GM19324 (cell line): ENCODE measurements at regions not wholly inside any gene's neighbourhood (a gene's known extent, or its start where the extent isn't known, plus 50 kb on each side); places are given as distances from the start of the nearest gene placed in this dataset.
"Not testable (repeated sequence)": the region's sequence is repeated elsewhere in the genome, so short reads cannot be mapped to it uniquely, and the experiment has no call there.

Experiments
- ATAC-seq: cut with Tn5 transposase; IDR thresholded peaks from one replicate; pipeline ENCODE4 v1.9.1; 2021; ENCODE audit warnings: mild to moderate bottlenecking, moderate library complexity; ENCODE audit not compliant: unreplicated experiment, low FRiP score

DNA sequence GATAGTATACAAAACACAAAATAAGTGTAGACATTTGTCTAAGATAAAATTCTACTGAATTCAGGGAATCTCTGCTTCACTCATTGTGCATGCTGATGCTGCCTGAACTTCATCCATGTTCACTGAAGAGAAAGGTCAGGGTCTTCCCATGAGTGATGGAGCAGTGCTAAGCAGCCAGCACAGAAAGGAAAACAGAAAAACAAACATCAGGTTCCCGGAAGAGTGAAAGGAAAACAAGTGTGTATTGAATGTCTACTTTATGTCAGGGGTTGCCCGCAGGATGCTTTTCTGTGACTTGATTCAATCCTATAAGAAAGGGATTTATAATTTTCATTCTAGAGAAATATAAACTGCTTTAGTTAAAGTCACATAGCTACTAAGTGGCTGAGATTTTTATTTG, 522.4 kb downstream of the RAB28 start:
- ATAC-seq, result no peak

DNA sequence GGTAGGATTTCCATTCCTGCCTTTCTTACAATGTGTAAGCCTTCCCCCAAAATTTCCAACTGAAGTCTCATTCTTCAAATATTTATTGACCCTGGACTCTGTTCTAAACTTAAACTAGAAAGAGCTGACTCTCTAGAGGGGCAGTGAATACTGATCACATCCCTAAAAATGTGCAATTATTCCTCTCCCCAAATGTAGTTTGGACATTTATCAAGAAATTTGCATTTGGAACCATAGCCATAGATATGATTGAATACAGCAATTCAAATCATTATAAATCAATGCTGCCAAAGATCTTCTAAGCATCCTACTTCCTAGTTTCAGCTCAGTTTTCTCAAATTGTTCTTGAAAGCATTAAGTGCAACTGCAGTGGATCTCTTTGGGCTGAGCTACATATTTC, 525.7 kb downstream of the RAB28 start:
- ATAC-seq, result no peak

DNA sequence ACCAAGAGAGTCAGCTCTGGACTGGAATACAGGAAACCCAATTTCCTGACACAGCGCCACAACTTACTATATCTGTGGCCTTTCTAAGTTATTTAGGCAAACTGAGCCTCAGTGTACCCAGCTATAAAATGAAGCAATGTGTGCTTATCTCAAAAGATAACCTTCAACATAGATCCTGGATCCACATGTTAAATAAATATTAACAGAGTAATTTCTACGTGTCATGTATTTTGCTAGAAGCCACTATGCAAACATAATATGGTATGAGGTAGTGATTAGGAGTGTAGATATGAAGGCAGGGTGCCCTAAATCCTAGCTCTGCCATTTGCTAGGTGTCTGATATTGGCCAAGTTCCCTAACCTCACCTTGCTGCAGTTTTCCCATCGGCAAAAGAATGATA, 527.0 kb downstream of the RAB28 start:
- ATAC-seq, result no peak

DNA sequence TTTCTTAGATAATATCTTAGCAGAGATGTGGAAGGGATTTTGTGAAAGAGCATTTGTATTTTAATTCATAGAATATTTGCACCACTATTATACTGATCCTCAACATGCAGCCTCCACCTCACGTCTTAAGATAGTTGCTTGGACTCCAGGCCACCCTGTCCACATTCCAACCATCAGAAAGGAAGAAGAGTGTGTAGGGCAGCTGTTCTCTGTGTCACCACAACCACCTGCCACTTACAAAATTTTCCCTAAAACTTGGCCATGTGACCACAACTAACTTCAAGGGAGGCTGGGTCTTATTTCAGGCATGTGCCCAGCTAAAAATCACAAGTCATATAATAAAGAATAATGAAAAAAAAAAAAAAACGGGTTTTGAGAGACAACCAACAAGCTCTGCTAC, 528.1 kb downstream of the RAB28 start:
- ATAC-seq, result no peak

DNA sequence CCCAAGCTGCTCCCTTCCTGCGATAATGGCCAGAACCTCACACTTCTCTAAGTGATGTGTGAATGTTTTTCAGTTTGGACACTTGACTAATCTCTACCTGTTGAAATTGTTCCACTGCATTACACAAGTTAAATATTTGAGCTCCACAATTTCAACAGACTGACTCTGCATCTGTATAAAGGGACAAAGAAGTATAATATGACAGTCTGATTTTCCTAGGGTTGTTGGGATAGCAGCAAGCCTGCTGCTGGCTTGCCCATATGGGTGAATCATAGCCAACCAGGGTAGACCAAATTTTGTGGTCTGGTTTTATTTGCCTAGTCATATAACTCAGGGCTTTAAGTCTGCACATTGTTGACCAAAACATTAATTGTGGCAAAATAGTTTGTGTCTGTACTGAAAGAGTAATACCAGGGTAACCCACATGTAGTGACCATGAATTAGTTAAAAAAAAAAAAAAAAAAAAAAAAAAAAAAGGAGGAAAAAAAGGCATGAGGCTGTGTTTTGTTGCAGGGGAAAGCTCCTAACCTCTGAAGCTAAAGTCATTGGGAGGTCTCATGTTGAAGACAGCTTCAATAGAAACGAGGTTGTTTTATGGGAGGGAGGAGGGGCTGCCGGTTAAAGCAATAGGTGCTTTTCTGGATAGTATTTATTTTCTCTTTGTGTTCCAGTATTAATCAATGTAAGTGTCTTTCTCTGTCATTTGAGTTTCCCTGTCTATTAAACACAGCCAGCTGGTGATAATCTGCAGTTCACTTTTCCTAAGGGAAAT, 534.2 kb downstream of the RAB28 start:
- ATAC-seq, result no peak

DNA sequence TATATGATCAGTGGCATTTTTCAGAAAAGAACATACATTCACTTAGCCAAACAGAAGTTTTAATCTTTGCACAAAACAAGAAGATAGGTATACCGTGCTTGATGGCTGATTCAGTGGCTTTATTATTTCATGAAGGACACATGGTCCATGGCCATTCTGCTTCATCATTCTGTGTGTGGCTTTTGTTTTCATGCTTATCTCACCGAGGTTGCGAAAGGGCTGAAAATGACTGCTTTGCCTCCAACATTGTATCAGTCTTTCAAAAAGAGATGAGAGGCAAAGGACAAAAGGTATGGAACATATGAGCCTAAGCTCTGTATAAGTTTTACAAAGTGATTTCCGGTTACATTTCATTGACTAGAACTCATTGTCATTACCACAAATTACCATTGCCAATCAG, 541.1 kb downstream of the RAB28 start:
- no peak for ATAC-seq

DNA sequence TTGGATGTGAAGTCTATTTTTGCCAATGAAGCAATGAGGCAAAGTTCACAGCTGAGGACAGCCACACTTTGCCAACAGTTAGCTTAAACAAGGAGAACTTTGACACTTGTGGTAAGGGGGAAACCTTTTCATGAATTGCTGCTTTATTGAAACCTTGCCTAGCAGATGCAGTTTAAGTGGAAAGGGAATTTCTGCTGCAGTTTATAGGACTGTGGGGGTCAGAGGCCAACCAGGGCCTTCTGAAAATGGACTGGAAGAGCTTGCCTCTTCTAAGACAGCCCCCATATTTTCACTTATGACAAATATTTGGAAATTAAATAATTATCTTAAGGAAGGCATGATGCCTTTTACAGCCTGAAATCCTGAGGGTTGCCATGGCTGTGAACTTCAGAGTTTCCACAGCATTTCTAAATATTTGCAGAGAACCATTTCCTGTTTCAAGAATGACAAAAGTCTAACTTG, 550.3 kb downstream of the RAB28 start:
- no peak for ATAC-seq

DNA sequence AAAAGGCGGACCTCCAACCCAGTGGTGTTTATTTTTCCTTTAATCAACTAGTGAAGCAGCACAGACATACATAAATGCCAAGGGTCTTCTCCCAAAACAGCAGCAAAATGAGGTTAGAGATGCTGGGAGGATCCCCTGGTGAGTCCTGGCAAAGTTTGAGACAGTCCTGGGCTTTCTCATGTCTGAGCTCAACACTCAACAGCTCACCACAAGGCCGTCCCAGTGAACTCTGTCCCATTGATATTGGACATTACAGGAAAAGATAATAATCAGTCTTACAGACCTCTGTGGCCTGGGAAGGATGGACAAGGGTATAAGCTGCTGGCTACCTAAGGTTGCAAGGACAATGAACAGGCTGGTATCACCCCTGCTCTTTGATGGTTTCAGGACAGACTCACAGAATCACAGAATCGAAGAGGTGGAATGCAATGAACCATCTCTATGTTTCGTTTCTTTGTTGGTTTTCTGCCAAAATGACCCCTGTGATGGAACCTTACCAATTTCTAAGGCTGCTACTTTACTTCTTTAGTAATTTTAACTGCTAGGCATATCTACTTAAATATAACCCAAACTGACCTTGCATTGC, 551.8 kb downstream of the RAB28 start:
- no peak for ATAC-seq

DNA sequence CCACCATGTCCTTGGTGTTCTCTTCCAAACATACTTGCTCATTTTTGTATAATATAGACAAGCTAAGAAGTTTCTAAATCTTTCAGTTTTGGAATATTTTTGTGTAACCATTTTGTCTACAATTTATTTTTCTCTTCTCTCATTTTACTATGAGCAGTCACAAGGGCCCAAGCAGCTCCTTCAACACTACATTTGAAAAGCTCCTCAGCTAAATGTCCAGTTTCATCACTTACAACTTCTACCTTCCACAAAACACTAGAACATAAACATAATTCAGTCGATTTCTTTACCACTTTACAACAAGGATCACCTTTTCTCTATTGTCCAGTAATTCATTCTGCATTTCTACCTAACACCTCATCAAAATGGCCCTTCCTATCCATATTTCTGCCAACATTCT, 554.4 kb downstream of the RAB28 start:
- ATAC-seq, result no peak

DNA sequence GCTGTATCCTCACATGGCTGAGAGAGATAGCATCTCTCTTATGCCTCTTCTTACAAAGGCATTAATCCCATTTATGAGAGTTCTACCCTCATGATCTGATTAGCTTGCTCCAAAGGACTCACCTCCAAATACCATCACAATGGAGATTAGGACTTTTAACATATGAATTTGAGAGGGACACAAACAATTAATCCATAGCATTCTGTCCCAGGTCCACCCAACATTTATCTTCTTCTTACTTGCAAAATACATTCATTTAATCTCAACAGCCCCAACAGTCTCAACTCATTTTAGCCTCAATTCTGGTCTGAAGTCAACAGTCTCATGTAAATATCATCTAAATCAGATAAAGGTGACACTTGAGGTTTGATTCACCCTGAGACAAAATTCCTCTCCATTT, 555.4 kb downstream of the RAB28 start:
- no peak for ATAC-seq

DNA sequence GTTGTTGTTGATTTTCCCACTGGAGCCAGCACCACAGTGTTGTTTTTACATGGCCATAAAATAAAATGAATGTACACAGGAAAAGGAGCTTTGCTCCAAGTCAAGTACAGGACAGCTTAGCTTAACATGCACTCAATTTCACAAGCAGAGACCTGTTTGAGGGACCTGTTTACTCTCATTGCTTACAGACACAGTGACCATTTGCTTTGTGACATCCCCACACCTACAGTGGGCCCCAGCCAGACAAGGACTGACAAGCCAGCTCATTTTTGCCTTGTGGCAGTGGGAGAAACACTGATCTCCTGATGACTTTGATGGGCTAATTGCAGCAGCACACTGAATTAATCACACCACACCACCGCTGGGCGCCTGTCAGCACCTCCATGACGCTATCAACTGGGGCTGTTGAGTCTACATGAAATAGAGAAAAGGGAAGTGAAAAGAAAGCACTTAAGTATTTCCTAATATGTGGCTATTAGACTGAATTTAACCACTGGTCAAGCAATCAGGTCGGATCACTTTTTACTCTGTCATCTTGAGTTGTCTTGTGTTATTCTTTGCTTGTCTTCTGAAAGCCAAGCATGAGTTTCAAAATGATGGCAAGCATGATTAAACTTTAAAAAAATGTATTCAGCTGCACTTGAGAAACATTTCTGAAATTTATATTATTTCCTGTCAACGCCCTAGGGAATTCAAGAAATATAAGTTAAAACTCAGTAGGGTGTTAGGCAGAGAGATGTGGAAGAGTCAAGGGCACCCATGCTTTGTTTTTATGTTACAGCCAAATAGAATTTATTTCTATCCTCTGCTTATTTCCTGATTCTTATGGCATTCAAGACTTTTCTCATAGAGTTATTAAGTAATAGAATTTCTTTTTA, 557.7 kb downstream of the RAB28 start:
- no peak for ATAC-seq

DNA sequence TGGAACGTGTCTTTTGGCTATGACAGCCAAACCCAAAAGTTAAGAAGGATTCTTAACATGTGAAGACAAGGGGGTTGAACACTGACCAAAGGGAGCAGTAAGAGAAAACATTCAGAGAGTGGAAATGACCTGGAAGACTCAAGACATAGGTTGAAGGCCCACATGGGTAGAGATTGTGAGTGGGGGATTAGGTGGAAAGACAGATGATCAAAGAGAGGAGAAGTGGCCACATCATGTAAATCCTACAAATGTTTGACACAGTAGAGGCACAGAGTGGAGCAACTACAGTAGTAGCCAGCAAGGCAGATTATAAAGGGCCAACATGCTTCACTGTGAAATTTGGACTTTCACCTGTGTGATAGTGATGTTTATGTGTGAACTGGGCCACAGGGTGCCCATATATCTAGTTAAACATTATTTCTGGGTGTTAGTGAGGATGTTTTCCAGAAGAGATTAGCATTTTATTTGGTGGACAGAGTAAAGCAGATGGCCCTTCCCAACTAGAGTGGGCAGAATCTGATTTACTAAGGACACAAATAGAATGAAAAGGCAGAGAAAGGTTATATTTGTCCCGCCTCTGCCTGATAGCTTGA, 559.3 kb downstream of the RAB28 start:
- ATAC-seq, result no peak

DNA sequence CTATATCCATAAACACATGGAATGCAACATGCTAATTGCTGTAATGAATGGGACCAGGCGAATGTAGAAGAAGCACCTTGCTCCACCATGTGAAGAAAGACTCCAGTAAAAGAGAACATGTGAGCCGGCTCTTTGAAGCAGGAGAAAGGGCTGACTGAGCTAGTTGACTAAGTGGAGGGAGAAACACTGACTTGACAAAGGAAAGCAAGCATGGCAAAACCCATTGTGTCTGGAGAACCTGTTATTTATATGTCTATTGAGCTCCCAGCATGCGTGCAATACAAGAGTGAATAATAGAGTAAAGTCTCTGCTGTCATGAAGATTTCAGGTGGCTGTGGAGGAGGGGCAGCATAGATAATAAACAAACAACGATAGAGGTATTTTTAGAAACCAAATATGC, 559.9 kb downstream of the RAB28 start:
- ATAC-seq, result no peak

DNA sequence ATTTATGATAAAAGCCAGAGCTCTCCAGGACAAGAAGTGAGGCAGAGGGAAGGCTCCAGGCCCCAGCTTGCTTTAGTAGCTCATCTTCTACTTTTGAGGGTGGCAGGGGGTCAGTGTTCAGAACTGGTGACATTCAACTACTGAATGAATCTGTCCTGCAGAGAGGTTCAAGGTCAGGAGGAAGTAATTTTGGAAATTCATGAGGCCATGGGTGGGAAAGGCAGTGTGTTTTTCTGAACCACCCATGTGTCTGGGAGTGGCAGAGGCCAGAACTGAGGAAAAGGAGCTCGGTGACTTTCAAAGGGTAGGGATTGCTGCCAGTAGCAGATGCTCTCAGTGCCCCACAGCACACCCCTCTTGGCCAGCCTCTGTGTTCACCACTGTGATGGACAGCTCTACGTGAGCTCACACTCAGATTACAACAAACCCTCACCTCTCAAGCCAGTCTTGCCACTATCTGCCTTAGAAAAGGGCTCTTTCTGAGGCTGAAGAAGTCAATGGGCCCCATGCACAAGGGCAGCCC, 571.2 kb downstream of the RAB28 start:
- no peak for ATAC-seq

DNA sequence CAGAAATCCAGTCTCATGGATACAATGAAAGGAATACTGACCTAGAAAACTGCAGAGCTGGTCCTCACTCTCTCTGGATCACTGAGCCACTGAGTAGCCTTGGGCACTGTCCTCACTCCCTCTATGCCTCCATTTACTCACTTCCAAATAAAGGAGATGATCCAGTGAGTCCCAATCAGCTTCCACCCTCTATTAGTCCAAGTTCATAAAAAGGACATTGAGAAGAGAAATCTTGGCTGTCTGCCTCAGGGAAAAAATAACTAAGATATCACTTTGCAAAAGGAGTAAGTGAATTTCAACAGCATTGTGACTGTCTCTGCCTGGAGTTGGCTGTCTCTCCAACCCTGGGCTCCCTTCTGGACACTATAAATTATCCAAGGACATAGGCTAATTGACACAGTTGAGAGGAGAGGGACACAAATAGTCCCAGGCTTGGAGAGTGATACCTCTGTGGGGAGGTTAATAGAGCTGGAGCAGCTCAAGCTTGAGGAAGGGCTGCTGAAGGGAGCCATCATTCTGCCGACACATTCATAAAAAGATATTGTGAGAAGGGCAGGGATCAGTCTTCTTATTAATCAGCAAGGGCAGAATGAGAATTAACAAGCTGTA, 572.3 kb downstream of the RAB28 start:
- no peak for ATAC-seq

DNA sequence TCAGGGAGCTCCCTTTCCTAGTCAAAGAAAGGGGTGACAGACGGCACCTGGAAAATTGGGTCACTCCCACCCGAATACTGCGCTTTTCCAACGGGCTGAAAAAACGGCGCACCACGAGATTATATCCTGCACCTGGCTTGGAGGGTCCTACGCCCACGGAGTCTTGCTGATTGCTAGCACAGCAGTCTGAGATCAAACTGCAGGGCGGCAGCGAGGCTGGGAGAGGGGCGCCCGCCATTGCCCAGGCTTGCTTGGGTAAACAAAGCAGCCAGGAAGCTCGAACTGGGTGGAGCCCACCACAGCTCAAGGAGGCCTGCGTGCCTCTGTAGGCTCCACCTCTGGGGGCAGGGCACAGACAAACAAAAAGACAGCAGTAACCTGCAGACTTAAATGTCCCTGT, 580.5 kb downstream of the RAB28 start:
- not testable (repeated sequence) for ATAC-seq

DNA sequence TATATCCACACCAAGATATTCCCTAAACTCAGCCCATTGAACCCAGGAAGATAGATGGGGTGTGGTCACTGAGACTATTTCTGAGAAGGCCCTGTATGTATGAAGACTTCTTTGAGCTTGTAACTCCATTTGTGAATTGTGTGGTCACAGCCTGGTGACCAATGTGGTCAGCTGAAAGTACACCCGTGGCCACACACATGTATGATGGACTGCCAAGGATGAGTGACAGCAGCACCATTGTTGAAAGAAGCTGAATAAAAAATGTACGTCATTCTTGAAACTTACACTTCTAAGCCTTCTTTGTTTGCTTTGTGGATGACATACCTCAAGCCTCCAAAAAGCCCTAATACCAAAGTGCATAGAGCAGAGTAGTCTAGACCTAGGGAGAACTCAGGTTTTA, 581.4 kb downstream of the RAB28 start:
- ATAC-seq, result no peak

DNA sequence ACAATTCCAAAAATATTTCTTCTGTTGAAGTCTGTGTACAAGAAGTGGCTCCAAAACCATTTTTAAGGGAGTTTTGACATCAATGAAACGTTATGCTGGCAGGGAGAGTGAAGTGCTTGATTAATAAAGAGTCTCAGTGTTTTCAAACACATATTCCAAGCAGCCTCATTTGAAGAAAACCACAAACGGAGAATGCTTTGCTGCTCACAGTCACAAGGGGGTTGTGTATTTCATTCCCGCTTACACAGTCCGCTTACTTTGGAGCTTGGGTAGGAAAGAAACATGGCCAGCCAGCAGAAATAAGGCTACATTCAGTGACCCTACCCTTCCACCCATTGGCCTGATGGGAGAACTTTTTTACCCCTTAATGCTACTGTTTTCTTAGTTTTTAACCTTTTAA, 586.2 kb downstream of the RAB28 start:
- no peak for ATAC-seq

DNA sequence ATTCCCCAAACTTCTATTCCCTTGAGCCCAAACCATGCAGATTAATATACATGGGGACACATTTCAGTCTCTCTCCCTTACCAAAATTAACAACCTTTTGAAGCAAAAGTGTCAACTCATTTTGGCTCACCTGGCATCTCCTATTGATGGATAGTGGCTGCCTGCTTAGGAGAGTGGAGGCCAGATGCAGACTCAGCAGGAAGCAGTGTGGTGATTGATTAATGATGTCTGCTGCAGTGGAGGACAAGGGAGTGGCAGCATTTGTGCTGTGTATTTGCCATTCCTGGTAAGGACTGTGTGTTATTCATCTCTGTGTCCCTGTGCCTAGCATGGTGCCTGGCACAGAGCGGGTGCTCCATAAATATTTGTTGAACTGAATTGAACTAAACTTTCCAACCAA, 590.1 kb downstream of the RAB28 start:
- ATAC-seq, result no peak

DNA sequence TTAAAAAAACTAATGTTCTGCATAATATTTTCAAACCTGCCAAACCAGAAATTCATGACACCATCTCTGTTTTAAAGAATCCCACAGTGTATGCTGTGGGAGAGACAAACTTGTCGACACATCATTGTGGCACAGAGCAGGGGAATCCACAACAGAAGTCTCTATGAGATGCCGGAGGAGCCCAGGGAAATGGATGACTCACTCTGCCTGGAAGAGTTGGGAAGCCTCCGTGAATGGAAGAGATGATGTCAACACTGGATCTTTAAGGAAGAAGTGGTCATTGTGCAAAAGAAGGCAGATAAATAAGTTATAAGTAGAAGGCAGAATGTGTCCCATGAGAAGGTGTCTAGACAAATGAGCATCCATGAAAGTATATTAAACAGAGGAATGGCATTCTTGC, 595.1 kb downstream of the RAB28 start:
- no peak for ATAC-seq
